ENCODE measurements at regions not wholly inside any gene's neighbourhood (a gene's known extent, or its start where the extent isn't known, plus 50 kb on each side); places are given as distances from the start of the nearest gene placed in this dataset.

DNA sequence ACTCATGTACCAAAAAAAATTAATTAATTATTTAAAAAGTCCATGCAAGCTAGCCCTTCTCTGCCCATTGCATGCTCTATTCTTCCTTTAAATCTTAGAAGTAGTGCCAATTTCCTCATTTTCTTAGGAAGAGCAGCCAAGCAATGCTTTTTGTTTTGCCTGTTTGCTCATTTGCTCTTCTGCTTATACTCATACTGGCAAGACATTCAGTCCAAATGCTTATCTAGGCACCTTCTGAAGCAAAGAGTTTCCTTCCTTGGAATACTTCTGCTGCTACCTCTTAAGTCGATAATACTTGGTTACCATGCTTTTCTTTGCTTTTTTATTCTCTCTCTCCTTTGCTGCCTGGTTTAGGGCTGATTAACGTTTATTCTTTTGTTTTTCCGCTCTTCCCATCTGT lies 1318.3 kb downstream of the AACS start:
- TF ChIP-seq, protein P1, sequence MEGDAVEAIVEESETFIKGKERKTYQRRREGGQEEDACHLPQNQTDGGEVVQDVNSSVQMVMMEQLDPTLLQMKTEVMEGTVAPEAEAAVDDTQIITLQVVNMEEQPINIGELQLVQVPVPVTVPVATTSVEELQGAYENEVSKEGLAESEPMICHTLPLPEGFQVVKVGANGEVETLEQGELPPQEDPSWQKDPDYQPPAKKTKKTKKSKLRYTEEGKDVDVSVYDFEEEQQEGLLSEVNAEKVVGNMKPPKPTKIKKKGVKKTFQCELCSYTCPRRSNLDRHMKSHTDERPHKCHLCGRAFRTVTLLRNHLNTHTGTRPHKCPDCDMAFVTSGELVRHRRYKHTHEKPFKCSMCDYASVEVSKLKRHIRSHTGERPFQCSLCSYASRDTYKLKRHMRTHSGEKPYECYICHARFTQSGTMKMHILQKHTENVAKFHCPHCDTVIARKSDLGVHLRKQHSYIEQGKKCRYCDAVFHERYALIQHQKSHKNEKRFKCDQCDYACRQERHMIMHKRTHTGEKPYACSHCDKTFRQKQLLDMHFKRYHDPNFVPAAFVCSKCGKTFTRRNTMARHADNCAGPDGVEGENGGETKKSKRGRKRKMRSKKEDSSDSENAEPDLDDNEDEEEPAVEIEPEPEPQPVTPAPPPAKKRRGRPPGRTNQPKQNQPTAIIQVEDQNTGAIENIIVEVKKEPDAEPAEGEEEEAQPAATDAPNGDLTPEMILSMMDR (IDR thresholded peaks at IDR 0.05; ENCODE audit: low read depth, low read length), result no peak
- no peak overlapping the region for H3K4me3 ChIP-seq (replicated peaks in 1 of 2; ENCODE audit: low read depth in 2 of 2, low read length in 2 of 2)
- no peak for DNase-seq (ENCODE audit: low read depth in 2 of 2)

GRCh38 chr12:126384026-126384564 lies 1318.9 kb downstream of the AACS start:
- H3K4me3 ChIP-seq (replicated peaks in 1 of 2; ENCODE audit: low read depth in 2 of 2, low read length in 2 of 2), result no peak overlapping the region
- DNase-seq (ENCODE audit: low read depth in 2 of 2), result no peak
- TF ChIP-seq, protein P1 (IDR thresholded peaks at IDR 0.05; ENCODE audit: low read depth, low read length), result no peak

DNA sequence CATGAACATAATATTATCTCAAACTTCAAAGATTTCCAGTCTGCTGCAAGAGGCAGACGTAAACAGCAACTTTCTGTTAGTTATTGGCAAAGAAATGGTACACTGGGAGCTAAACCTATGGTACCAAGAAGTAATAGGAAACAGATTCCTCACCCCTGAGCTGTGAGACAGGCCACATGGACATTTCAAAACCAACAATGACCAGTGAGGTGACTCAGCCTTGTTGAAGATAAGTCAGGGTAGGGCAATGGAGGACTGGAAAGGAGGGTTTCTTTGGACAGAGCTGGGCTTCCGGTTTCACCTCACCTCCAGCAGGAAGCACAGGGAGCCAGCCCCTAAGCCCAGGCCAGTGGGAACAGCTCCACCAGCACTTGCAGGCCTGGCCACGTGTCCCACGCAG lies 1320.5 kb downstream of the AACS start:
- DNase-seq (ENCODE audit: low read depth in 2 of 2), result peak; percentile 53 to 92
- no peak overlapping the region for H3K4me3 ChIP-seq (replicated peaks in 1 of 2; ENCODE audit: low read depth in 2 of 2, low read length in 2 of 2)
- TF ChIP-seq, protein P1 (IDR thresholded peaks at IDR 0.05; ENCODE audit: low read depth, low read length), result no peak

DNA sequence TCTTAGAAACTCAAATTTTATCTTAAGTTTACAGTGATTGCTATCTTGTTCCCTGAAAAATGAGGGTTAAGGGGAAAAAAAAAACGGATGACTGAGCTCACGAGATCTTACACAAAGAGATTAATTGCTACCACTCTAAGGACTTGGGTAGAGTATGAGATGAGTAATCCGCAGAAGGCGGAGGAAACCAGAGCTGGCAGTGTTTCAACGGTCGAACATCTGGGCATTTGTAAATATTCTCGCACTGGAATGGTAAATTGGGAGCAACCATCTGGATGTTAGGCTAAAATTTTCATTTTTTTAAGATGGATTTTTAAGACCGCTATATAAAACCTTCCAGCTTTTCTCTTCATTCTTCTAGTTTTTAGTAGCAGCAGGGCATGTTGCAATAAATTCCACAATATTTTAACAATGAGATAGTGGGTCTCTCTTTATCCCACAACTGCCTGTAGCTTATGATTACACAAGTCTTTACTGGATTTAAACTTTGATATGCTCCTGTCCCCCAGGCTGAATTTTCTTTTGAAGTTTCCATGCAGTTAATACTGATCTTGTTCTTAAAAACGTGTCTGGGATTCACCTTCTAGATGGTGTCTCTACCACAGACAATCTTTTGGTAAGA lies 1324.1 kb downstream of the AACS start:
- no peak overlapping the region for H3K4me3 ChIP-seq (replicated peaks in 1 of 2; ENCODE audit: low read depth in 2 of 2, low read length in 2 of 2)
- peak; percentile 58 to 88 for DNase-seq (ENCODE audit: low read depth in 2 of 2)
- TF ChIP-seq, protein P1 (IDR thresholded peaks at IDR 0.05; ENCODE audit: low read depth, low read length), result no peak

- TF ChIP-seq, protein P1 (IDR thresholded peaks at IDR 0.05; ENCODE audit: low read depth, low read length), result no peak
Observed at GRCh38 chr12:126389961-126390360, 1324.7 kb downstream of the AACS start.

GRCh38 chr12:126390969-126391566 lies 1325.8 kb downstream of the AACS start:
- no peak overlapping the region for H3K4me3 ChIP-seq (replicated peaks in 1 of 2; ENCODE audit: low read depth in 2 of 2, low read length in 2 of 2)
- peak; percentile 13 to 65 for DNase-seq (ENCODE audit: low read depth in 2 of 2)
- TF ChIP-seq, protein P1 (IDR thresholded peaks at IDR 0.05; ENCODE audit: low read depth, low read length), result no peak

More at GRCh38 chr12:126389961-126390360, 1324.7 kb downstream of the AACS start:
- H3K4me3 ChIP-seq (replicated peaks in 1 of 2; ENCODE audit: low read depth in 2 of 2, low read length in 2 of 2), result no peak overlapping the region
- DNase-seq (ENCODE audit: low read depth in 2 of 2), result peak in 1 of 2 donors; percentile 65

Measured in cardiac fibroblast (primary cell).